ENCODE measurements at regions not wholly inside any gene's neighbourhood (a gene's known extent, or its start where the extent isn't known, plus 50 kb on each side); places are given as distances from the start of the nearest gene placed in this dataset.
A peak's percentile ranks its signal among the peaks of the same experiment; 100 is the strongest.
"Not testable (repeated sequence)": the region's sequence is repeated elsewhere in the genome, so short reads cannot be mapped to it uniquely, and the experiment has no call there.

DNA sequence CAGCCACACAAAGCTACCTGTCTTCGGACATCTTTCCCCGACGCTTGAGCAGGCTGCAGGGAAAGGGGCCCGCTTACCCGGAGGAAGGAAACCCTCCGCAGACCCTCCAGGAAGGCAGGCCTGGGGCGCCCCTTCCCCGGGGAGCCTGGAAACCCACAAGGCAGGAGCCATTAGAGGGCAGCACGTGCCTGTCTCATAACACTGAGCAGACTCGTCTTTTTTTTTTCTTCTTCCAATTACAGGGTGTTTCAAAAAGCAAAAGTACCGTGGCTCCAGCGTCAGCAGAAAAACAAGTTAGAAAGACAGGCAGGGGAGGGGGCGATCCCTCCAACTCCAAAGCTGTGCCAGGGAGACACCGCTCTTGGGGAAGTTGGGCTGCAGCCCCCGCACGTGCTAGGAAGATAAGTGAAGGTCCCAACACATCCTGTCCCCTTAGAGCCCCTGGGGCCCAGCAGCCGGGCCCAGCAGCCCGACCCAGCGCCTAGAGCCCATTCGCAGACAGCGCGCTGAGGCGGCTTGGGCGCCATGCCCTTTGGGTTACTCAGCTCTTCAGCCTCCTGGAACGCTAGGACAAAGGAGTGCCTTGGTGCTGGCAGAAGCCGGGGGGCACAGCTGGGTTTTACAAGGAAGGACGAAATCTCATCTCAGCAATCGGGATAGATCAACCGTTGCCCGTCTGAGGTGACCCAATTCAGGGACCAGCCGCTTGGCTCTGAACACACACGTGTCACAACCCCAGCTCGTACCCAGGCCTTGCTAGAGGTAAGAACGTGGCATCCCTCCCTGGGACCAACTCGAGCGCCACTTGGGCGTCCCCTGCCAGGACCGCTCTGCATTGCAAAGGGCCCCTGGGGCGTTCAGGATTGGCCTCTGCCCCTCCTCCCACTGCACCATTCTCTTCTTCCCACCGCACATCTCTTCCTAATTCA is 136.3 kb downstream of the LY86 start:
- DNase-seq (ENCODE audit: low read depth), result peak; percentile 39

DNA sequence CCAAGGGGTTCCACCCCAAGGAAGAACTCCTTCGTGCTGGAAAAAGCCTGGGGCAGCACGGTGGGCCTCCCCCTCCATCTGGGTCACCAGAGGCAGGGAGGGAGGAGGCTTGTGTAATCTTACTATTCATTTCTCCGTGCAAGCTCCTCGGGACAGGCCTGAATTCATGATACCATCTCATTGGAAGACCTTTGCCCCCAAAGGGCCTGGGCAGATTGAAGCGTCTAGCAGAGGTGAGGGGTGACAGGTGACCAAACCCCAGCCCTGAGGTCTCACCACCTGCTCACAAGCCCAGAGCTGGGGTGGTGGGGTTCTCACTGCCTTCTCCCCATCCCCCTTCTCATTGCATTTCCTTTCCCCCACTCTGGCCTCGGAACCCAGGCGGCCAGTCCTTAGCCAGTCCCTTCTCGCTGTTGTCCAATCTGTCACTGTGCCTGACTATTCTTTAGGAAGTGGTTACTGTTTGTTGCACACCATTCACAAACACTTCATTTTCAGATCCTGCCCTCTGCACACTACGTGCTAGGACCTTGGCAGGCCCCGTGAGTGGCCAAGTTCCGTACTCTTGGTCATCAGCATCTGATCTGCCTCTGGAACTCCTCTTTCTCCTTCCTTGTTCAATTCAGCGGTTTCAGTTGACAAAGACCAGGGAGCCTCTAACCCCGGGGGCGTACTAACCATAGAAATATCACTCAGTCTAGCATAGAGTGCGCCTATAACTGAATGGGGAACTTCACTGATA is 137.1 kb downstream of the LY86 start:
- no peak for DNase-seq (ENCODE audit: low read depth)

DNA sequence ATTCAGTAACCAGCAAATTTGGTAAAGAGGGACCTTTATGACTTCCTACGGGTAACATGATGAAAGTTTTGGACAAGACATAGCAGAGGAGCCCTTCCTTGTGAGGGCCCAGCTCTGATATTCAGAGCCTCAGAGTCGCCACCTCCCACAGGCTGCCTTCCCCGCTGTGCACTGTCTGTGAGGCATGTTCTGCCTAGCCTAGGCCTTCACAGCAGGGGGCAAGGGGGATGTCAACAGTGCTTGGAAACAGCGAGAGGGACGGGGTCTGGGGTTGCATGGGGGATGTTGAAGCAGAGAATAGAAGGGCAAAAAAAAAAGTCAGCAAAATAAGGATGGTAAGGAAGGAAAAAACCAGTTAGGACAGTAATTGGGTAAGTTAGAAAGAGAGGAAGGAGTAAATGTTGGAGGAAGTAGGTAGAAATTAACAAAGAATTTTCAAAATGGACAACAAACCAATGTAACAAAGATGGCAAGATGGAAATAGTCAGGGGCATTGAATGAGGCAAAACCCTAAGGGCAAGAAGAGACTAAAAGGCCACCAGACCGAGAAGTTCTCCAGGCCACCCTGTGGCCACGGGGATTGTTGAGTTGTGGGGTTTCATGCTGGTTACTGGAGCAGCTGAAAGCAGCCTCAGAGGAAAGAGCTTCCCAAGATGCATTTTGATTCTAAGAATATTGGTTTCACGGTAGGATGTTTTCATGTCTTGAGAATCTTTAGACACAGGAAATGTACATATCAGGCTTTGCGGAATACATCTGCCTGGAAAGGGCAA is 139.8 kb downstream of the LY86 start:
- no peak for DNase-seq (ENCODE audit: low read depth)

DNA sequence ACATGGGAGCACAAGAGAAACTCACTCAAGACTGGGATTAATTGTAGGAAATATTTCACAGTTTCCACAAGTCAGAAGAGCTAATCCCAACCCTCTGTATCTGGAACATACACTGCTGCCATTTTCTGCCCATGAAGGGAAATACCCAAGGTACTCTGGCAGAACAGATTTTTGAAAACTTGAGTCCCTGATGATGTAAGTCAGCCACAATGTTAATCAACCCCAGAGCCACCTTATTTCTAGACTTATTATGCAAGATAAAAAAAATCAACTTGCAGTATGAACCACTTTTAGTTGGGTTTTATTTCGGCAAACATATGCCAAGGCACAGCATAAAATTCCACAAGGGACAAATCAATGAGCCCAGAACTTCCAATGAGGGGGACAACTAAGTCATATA is 141.5 kb downstream of the LY86 start:
- DNase-seq (ENCODE audit: low read depth), result no peak

DNA sequence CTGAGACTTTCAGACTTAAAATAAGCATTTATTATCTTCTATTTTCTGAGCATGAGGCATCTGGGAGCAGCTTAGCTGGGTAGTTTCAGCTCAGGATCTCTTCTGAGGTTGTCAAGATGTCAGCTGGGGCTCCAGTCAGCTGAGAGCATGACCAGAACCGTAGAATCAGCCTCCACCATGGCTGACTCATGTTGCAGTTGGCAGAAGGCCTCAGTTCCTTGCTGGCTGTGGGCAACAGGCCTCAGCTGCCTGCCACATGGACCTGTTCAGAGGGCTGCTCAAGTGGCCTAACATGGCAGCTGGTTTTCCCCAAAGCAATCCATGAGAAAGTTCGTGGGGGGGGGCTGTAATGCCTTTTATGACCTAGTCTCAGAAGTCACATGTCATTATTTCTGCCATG is 142.3 kb downstream of the LY86 start:
- DNase-seq (ENCODE audit: low read depth), result no peak

DNA sequence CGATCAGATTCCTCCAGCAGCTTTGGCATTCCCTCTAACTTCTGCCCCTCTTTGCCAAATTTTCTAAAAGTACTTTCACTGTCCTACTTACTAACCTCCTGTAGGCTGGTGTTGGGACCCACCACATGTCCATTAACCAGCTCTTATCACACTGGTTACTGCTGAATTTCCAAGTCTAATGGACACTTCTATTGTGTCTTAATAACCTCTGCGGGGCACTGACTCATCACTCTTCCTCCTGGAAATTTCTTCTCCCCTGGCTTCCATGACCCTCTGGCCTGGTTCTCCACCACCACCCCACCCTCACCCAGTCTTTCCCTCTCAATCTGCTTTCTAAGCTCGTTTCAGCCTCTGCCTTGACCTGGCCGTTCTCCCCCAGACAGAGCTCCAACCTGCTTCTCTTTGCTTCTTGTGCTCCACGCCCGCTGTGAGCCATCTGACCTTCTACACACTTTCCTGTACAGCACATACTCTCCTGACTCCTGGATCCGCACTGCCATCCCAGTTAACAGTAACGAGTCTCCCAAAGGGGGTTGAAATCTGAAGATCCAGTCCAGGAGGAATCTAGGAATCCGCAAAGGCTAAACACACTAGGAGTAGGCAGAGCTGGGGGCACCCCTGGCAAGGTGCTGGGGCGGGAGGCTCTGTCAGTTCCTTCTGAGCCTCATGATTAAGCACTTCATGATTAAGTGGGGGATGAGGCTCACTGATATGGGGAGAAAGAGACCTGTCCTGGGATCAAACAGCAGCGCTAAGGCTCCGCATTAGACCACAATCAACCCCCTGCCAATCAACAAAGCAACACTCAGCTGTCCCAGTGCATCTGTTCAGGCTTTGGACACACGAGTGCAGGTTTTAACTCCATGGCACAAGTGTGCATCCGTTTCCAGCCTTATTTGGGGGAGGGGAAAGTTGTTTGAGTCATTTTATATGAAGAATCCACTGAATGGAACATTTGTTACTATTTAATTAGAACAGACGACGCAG is 146.3 kb downstream of the LY86 start:
- no peak for DNase-seq (ENCODE audit: low read depth)

DNA sequence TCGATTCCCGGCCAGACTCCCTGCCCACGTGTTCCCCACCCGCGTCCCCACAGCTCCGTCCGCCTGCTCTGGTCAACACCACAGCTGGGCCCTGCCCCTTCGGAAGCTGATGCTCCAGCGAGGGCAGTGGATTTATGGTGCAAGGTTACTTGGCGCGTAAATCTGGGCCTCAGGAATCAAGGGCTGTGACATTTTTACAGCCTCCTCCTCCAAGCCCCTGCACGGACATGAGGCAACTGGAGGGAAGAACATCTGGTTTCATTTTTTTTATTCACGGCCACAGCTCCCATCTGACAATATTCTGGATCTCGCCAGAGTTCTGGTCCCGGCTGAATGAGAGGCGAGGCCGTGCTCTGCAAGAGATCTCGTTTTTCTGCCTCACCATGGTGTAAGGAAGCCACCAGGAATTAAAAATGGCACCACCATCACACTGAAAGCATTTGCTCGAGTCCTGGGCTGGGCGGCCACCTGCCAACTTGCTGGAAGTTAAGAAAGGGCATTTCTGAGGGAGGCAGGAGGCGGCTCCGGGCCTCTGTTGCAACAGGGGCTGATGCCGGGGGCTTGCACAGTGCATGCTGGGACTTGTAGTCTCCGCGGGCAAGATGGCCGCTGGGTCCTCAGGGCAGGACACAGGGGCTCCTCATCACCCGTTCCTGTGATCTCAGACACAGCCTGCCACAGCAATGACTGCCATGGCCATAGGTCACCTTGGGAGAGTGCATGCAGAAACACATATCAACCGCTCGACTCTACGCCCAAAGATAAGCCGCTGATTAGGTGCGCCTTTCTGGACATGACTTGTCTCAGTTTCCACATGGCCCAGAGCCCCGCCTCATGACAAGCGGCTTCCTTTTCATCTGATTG is 148.5 kb downstream of the LY86 start:
- no peak for DNase-seq (ENCODE audit: low read depth)

DNA sequence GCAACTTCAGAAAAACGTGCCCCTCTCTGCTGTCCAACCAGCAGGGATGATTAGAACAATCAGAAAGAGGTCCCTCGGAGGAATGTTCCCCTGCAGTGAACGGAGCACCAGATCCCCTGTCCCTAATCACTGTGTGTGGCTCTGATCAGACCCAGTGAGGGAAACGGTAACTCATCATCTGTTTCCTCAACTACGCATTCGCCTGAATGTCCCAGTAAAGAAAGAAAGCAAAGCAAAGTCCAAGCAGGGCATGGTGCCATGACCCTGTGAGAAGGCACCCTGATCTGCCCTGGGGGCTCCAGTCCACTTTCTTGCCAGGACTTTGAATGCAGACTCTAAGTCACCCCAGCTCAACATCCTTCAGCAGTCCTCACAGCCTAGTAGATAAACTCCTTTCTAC is 149.2 kb downstream of the LY86 start:
- no peak for DNase-seq (ENCODE audit: low read depth)

DNA sequence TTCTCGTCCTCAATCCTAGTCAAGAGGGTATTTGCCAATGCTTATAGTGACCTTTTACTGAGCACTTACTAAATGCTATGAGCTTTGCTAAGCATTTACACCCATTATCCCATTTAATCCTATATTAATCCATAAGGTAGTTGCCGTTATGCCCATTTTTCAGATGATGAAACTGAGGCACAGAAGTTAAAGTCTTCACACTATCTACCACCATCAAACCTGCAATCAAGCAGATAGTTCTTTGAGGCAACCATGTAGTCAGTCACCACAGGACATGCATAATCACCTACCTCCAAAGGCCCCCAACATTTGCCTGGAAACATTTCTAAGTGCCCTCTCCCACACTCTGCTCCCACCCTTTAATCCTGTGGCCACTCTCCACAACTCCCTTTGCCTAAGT is 149.6 kb downstream of the LY86 start:
- DNase-seq (ENCODE audit: low read depth), result no peak

DNA sequence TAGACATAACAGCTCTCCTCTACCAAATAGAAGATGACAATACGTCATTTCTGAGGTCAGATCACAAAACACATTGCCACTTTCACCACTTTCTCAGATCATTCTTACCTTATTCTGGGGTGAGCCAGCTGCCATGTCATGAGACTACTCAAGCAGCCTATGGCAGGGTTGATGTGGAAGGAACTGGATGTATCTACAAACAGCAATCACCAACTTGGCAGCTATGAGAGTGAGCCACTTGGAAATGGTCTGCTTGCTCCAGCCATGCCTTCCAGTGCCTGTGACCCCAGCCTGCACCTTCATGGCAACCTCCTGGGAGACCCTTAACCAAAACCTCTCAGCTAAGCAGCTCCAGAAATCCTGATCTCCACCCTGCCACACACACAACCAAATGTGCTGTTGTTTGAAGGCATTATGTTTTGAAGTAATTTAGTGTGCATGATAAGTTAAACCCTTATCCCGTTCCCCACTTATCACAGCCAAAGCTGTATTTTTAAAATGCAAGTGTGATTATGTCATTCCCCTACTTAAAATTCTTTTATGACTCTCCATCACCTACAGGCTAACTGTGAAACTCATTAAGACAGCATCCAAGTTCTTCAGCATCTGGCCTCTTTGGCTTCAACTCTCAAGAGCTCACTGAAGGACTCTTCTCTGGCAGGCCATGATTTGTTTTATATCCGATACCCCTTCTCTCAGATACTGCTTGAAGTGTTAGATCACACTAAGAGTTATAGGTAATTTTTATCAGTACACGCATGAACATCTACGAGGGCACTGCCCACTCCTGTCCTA is 150.6 kb downstream of the LY86 start:
- no peak for DNase-seq (ENCODE audit: low read depth)

DNA sequence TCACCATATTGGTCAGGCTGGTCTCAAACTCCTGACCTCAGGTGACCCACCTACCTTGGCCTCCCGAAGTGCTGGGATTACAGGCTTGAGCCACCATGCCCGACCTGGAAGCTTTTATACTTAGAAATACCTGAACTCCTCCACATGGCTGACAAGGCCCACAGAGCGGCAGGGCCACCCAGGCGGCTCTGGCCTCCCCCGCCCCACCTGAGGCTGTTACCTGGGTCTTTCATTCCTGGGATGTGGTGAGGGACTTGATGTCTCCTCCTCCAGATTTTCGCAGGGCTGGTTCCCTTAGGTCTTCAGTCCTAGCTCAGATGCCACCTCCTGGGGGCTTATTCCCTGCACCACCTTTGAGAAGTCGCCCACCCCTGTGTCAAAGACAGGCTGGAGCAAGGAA is 152.1 kb downstream of the LY86 start:
- DNase-seq (ENCODE audit: low read depth), result no peak

DNA sequence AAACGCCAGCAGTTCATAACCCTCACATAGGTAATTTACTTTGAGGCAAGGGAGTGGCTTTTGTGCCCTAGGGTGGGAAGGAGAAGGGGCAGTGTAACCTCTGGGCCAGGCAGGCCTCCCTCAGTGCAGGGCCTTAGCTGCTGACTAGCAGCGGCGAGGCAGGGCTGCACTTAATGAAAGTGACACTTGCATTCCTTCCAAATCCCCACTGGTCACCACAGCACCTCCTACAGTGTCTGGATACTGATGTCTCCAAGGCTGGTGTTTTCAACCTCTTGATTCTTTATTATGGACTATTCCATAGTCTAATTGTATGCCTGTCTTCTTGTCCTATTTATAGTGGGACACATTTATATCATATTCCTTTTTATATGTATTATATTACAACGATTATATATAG is 152.7 kb downstream of the LY86 start:
- DNase-seq (ENCODE audit: low read depth), result no peak

DNA sequence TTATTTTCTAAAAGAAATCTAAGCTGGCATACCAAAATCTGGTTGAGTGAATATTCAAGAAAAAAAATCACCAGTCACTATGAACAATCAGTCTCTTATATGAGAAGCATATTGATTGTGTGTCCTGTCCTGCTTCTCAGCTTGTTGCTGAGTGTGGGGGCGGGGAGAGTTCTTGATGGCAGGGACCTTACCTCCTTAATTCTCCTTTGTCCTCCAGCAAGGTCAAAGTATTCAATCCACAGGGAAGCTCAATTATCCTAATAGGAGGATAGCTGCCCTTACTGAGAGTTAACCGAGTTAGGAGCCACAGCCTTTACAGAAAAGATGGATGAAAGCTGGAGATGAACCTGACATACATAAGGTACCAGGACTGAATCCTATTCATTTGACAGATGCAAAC is 154.0 kb downstream of the LY86 start:
- DNase-seq (ENCODE audit: low read depth), result no peak

DNA sequence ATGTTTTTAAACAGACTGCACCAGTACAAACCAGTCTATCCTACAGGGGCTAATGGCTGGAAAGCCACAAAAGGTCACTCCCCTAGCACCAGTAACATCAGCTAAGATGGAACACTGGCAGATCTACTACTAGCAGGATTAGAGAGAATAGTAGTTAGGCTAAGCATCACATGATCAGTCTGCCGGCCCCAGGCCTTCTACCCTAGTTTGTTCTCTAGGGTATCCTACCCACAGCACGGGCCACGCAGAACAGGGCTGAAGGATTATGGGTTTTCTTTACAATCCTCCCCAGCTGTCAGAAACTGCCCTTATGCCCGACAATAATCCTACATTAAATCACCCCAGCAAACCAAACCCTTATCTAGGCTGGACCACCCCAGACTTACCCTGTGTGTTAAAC is 156.0 kb downstream of the LY86 start:
- no peak for DNase-seq (ENCODE audit: low read depth)

DNA sequence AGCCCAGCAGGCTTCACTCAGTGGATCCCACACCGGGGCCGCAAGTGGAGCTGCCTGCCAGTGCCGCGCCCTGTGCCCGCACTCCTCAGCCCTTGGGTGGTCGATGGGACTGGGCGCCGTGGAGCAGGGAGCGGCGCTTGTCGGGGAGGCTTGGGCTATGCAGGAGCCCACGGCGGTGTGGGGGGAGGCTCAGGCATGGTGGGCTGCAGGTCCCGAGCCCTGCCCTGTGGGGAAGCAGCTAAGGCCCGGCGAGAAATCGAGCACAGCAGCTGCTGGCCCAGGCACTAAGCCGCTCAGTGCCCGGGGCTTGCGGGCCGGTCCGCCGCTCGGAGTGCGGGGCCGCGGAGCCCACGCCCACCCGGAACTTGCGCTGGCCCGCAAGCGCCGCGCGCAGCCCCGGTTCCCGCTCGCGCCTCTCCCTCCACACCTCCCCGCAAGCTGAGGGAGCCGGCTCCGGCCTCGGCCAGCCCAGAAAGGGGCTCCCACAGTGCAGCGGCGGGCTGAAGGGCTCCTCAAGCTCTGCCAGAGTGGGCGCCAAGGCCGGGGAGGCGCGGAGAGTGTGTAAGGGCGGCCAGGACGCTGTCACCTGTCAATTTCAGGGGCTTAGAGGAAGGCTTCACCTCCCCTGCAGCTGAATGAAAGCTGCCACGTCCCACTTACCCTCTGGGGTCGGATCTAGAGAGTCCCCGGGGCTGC is 157.3 kb downstream of the LY86 start:
- DNase-seq (ENCODE audit: low read depth), result not testable (repeated sequence)

DNA sequence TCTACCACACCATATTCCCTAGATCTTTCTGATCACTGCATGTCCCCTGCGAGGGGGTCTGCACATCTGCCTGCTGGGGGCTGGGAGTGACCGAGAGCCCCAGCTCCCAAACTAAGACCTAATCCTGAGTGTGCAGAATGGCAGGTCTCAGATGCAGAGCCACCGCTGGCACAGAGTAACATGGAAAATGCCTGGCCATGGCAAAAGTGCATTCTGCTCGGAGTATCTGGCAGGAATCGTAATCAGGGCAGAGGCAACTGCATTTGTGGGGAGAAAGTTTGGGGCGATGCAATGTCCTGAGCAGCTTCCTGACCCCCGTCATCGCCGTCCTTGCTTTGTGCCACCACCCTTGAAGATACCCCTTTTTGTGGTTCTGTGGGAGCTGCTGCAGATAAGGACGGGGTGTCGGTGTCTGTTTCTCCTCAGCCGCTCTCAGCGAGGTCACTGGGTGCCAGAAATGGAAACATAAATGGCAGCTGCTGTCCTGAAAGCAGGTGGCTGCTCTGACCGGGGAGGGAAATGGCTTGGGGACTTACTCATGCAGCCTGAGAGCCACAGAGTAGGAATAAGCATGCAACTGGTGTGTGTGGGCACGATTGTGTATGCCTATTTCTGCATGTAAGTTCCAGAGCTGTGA is 157.9 kb downstream of the LY86 start:
- no peak for DNase-seq (ENCODE audit: low read depth)

DNA sequence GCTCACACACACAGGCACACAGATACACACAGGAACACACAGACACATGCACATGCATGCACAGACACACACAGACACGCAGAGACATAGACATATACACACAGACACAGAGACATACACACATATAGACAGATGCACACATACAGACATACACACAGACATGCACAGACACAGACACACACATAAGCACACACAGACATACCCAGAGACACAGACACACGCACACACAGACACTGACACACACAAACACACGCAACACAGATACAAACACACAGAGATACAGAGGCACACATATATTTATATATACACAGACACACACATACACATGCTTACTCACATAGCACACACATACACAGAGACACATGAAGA is 158.4 kb downstream of the LY86 start:
- DNase-seq (ENCODE audit: low read depth), result no peak

DNA sequence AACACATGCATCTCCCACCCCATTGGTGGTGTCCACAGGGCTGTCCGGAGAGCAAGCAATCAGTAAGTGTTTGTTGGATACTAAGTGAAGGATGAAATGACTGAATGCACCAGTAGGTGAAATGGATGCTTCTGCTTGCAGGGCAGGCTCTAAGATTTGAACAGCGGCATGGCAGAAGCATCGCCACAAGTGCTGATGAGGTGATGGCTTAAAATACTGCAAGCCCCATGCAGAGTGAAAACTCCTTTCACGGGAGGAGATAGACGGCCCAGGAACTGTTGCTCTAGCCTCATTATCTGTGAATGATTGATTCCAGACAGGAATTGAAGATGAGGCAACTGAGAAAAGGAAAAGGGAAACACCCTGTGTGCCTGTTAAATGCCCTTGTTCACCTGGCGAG is 158.9 kb downstream of the LY86 start:
- no peak for DNase-seq (ENCODE audit: low read depth)

DNA sequence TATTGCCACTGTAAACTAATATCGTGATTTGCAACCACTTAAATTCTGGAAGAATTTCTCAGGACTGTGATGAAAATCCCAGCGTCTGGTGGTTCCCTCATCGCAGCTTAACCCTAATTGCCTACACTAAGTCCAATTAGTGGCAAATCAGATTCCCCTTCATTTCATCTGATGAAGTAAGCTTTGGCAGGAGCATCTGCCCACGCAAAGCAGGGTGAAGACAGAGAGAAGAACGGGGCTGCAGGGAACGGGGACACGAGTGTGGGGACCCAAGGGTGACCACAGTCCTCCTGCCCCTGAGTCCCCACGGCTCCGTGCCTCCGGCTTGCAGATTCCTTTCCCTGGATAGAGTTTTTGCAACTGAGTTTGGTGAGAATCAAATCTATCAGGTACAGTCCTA is 159.5 kb downstream of the LY86 start:
- no peak for DNase-seq (ENCODE audit: low read depth)
